HG02763 (cell line): ENCODE measurements at regions not wholly inside any gene's neighbourhood (a gene's known extent, or its start where the extent isn't known, plus 50 kb on each side); places are given as distances from the start of the nearest gene placed in this dataset.
A peak's percentile ranks its signal among the peaks of the same experiment; 100 is the strongest.

ENCODE experiments used
- ATAC-seq: cut with Tn5 transposase; IDR thresholded peaks from one replicate; pipeline ENCODE4 v1.9.1; 2021; ENCODE audit warnings: mild to moderate bottlenecking, moderate library complexity; ENCODE audit not compliant: unreplicated experiment

GRCh38 chr3:28877912-28878311, 403.0 kb upstream of the RBMS3 start:
- ATAC-seq = no peak

GRCh38 chr3:28890373-28890772, 390.5 kb upstream of the RBMS3 start:
- no peak for ATAC-seq

DNA sequence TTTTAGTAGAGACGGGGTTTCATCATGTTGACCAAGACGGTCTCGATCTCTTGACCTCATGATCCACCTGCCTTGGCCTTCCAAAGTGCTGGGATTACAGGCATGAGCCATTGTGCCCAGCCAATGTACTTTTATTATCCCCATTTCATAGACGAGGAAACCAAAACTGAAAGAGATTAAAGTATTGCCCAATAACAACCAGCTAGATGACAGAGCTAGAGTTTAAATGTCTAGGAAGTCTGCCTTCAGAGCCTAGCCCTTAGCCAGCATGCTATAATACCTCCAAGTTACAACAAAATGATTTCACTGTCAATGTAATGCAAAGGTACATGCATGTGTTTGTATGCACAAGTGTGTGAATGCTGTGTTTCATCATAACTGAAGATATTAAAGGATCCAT, 389.4 kb upstream of the RBMS3 start:
- no peak for ATAC-seq

DNA sequence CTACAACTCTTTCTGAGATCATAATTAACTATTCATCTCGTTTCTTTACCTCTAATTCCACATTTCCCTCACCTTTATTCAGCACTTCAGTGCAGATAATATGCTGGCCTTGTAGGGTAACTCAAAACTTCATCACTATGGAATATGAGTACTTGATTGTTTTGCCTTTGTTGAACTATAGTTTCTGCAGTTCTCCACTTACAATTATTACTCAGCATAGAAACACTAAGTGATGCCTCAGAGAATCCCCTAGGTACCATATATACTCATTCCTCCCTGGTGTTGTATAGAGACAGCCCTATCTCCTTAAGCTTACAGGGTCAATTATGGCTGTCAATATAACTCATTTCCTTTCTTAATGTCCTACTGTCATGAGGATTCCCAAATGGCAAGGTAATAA, 380.6 kb upstream of the RBMS3 start:
- ATAC-seq = no peak

DNA sequence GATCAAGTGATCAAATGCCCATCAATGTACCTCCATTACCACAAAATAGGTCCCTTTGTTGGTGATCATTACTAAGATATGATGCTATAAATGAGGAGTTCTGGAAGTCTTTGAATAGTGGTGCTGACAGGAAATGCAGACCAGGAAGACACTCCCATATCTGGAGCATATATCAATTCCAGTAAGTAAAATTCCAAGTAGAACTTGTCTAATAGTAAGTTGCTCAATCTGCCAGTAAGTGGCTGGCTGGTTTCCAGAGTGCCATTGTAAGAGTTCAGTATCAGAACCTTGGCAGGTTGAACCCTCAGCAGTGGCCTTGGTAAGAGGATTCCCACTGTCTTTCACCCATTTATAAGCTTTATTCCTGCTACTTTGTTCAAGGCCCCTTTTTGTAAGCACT, 379.9 kb upstream of the RBMS3 start:
- ATAC-seq = no peak

- no peak for ATAC-seq
Observed at GRCh38 chr3:28903171-28903601, 377.7 kb upstream of the RBMS3 start.

GRCh38 chr3:28905798-28906197, 375.1 kb upstream of the RBMS3 start:
- ATAC-seq = no peak

- no peak for ATAC-seq
Observed at GRCh38 chr3:28906561-28907310, 374.1 kb upstream of the RBMS3 start.

GRCh38 chr3:28907616-28908015, 373.3 kb upstream of the RBMS3 start:
- no peak for ATAC-seq

GRCh38 chr3:28912120-28912885, 368.6 kb upstream of the RBMS3 start:
- ATAC-seq = no peak

- ATAC-seq = no peak
Observed at GRCh38 chr3:28915741-28916500, 364.9 kb upstream of the RBMS3 start.

- peak; percentile 83 for ATAC-seq
Observed at GRCh38 chr3:28916713-28917499, 364.0 kb upstream of the RBMS3 start.

- no peak for ATAC-seq
Observed at GRCh38 chr3:28917895-28918475, 362.9 kb upstream of the RBMS3 start.

GRCh38 chr3:28922376-28922775, 358.5 kb upstream of the RBMS3 start:
- no peak for ATAC-seq

- ATAC-seq = no peak
Observed at GRCh38 chr3:28923994-28924393, 356.9 kb upstream of the RBMS3 start.

- no peak for ATAC-seq
Observed at GRCh38 chr3:28924744-28925360, 356.0 kb upstream of the RBMS3 start.

DNA sequence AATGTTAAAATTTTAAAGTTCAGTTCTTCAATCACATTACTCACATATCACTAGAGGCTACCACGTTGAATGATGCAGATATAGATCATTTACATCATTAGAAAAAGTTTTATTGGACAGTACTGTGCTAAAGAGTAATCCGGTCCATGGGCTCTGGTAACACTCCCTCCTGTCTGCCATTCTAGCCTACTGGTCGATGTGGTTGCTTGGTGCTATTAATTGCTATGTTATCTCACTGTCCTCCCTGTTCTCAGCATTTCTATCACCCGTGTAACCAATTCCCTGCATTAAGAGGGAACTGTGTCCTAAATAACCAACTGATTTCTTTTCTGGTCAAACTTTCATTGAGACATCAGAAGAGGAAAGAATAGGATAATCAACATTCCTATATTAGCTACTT, 347.5 kb upstream of the RBMS3 start:
- no peak for ATAC-seq

GRCh38 chr3:28934126-28934813, 346.6 kb upstream of the RBMS3 start:
- no peak for ATAC-seq

DNA sequence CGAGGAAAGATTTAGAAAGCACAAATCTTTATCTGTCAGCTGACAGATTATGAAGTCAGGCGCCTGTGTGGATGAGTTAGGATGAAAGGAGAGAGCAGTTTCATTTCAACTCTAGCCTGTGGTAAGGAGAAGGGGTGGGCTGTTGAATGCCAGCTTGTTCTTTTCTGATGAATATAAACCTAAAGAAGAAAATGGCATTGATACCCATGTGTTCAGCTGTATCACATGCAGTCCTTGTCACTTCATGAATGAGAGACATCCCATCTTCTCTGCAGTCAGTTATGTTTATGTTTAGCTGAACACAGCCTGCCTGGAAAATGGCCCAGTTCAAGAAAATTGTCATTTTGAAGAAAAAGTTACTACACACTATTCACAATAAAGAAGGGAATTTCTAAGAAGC, 345.7 kb upstream of the RBMS3 start:
- no peak for ATAC-seq
